Astrocyte (in vitro differentiated cells and primary cell): ENCODE measurements at regions not wholly inside any gene's neighbourhood (a gene's known extent, or its start where the extent isn't known, plus 50 kb on each side); places are given as distances from the start of the nearest gene placed in this dataset.

ENCODE experiments used
- DNase-seq: peaks from one replicate; pipeline ENCODE4 v3.0.0-alpha.2; 2010; ENCODE audit warnings: low read depth
- FAIRE-seq: peaks from 2 replicates; lab custom pipeline; 2011; peaks lifted over from hg19 to GRCh38; lab: Jason Lieb, UNC
- H2AFZ ChIP-seq: 2 replicates; pipeline ENCODE4 v1.6.0; 2012; ENCODE audit warnings: low read depth, low read length, inconsistent platforms
- H3K27ac ChIP-seq: 2 replicates; pipeline ENCODE4 v1.5.1; 2011; ENCODE audit warnings: low read depth, low read length, inconsistent platforms
- H3K27me3 ChIP-seq: 2 replicates; pipeline ENCODE4 v1.6.0; 2011; ENCODE audit warnings: low read length, inconsistent platforms; ENCODE audit not compliant: insufficient read depth
- H3K36me3 ChIP-seq: 2 replicates; pipeline ENCODE4 v1.5.1; 2011; ENCODE audit warnings: low read length, inconsistent platforms; ENCODE audit not compliant: insufficient read depth
- H3K4me1 ChIP-seq: 2 replicates; pipeline ENCODE4 v1.5.1; 2011; ENCODE audit warnings: low read length, inconsistent platforms; ENCODE audit not compliant: insufficient read depth
- H3K4me2 ChIP-seq: 2 replicates; pipeline ENCODE4 v1.6.0; 2012; ENCODE audit warnings: low read length, inconsistent platforms
- H3K4me3 ChIP-seq: 2 replicates; pipeline ENCODE4 v1.5.1; 2011; ENCODE audit warnings: low read depth, mild to moderate bottlenecking, low read length, inconsistent platforms; ENCODE audit not compliant: insufficient read depth
- H3K79me2 ChIP-seq: 2 replicates; pipeline ENCODE4 v1.6.0; 2012; ENCODE audit warnings: mild to moderate bottlenecking, low read length, inconsistent platforms; ENCODE audit not compliant: insufficient read depth
- H3K9ac ChIP-seq: 2 replicates; pipeline ENCODE4 v1.6.0; 2012; ENCODE audit warnings: mild to moderate bottlenecking, low read length, inconsistent platforms
- H3K9me3 ChIP-seq: 2 replicates; pipeline ENCODE4 v1.5.1; 2012; ENCODE audit warnings: low read depth, mild to moderate bottlenecking, low read length, inconsistent platforms; ENCODE audit not compliant: insufficient read depth
- H4K20me1 ChIP-seq: 2 replicates; pipeline ENCODE4 v1.6.0; 2012; ENCODE audit warnings: low read length, inconsistent platforms; ENCODE audit not compliant: insufficient read depth
- H3K27ac Mint-ChIP-seq: one replicate; pipeline ENCODE4 v1.8.0; 2021; ENCODE audit warnings: mild to moderate bottlenecking, mixed read lengths; ENCODE audit not compliant: unreplicated experiment
- H3K27me3 Mint-ChIP-seq: one replicate; pipeline ENCODE4 v1.8.0; 2021; ENCODE audit warnings: low read depth, mixed read lengths; ENCODE audit not compliant: unreplicated experiment
- H3K36me3 Mint-ChIP-seq: one replicate; pipeline ENCODE4 v1.8.0; 2021; ENCODE audit warnings: low read depth, mixed read lengths; ENCODE audit not compliant: unreplicated experiment
- H3K4me1 Mint-ChIP-seq: one replicate; pipeline ENCODE4 v1.8.0; 2021; ENCODE audit warnings: low read depth, mixed read lengths; ENCODE audit not compliant: unreplicated experiment
- H3K4me3 Mint-ChIP-seq: one replicate; pipeline ENCODE4 v1.8.0; 2021; ENCODE audit warnings: mild to moderate bottlenecking, moderate library complexity, mixed read lengths; ENCODE audit not compliant: unreplicated experiment
- H3K9me3 Mint-ChIP-seq: one replicate; pipeline ENCODE4 v1.8.0; 2021; ENCODE audit warnings: mild to moderate bottlenecking, mixed read lengths; ENCODE audit not compliant: unreplicated experiment
- CTCF ChIP-seq: IDR thresholded peaks from 2 replicates; pipeline ENCODE4 v1.5.1; 2011; ENCODE audit warnings: low read depth, mild to moderate bottlenecking, inconsistent platforms, low read length, moderate library complexity; ENCODE audit not compliant: insufficient read depth
- EZH2 ChIP-seq: IDR thresholded peaks from 2 replicates; pipeline ENCODE4 v1.6.1; 2012; ENCODE audit warnings: mild to moderate bottlenecking, low read length, inconsistent platforms; ENCODE audit not compliant: insufficient read depth

GRCh38 chr9:74236857-74237256 is 260.3 kb upstream of the RORB start:
- Histone ChIP-seq H3K27me3 (no peaks in the 10 kb centered on the region), H3K9ac (no peak overlapping the region), H3K4me2 (no peak overlapping the region), H3K4me1 (no peaks in the 10 kb centered on the region), H3K79me2 (no peaks in the 10 kb centered on the region), H3K27ac (no peak overlapping the region), H3K4me3 (no peak overlapping the region), H3K9me3 (no peaks in the 10 kb centered on the region), H4K20me1 (no peaks in the 10 kb centered on the region), H2AFZ (no peak overlapping the region), H3K36me3 (no peaks in the 10 kb centered on the region)
- peaks cover 1% of the 10 kb centered on the region for H3K4me1 Mint-ChIP-seq
- FAIRE-seq = no peak
- H3K4me3 Mint-ChIP-seq = no peak overlapping the region
- H3K36me3 Mint-ChIP-seq = no peaks in the 10 kb centered on the region
- no peaks in the 10 kb centered on the region for H3K27me3 Mint-ChIP-seq
- TF ChIP-seq EZH2 (no peak), CTCF (no peak)
- H3K27ac Mint-ChIP-seq = no peak overlapping the region
- DNase-seq = no peak
- peaks cover 7% of the 10 kb centered on the region for H3K9me3 Mint-ChIP-seq

- no peaks in the 10 kb centered on the region for H3K36me3 Mint-ChIP-seq
- H3K4me3 Mint-ChIP-seq = no peak overlapping the region
- H3K36me3 ChIP-seq = no peaks in the 10 kb centered on the region
- H3K4me1 Mint-ChIP-seq = no peaks in the 10 kb centered on the region
- TF ChIP-seq EZH2 (no peak), CTCF (no peak)
- FAIRE-seq (no peak), DNase-seq (no peak)
- no peak overlapping the region for H3K9ac ChIP-seq
- no peaks in the 10 kb centered on the region for H3K79me2 ChIP-seq
- no peaks in the 10 kb centered on the region for H3K9me3 Mint-ChIP-seq
- H3K27ac Mint-ChIP-seq = no peak overlapping the region
- no peaks in the 10 kb centered on the region for H3K9me3 ChIP-seq
- H3K27me3 Mint-ChIP-seq = no peaks in the 10 kb centered on the region
- no peaks in the 10 kb centered on the region for H4K20me1 ChIP-seq
- no peaks in the 10 kb centered on the region for H3K4me1 ChIP-seq
- no peak overlapping the region for H3K4me3 ChIP-seq
- H2AFZ ChIP-seq = no peak overlapping the region
- no peaks in the 10 kb centered on the region for H3K27me3 ChIP-seq
- H3K27ac ChIP-seq = no peak overlapping the region
- no peak overlapping the region for H3K4me2 ChIP-seq
These were observed 251.2 kb upstream of the RORB start for GRCh38 chr9:74245866-74246497.

- H3K4me3 ChIP-seq = no peak overlapping the region
- TF ChIP-seq EZH2 (no peak), CTCF (no peak)
- no peaks in the 10 kb centered on the region for H3K27me3 Mint-ChIP-seq
- no peaks in the 10 kb centered on the region for H3K36me3 ChIP-seq
- H3K27ac Mint-ChIP-seq = no peak overlapping the region
- H3K79me2 ChIP-seq = no peaks in the 10 kb centered on the region
- H3K36me3 Mint-ChIP-seq = no peaks in the 10 kb centered on the region
- H3K4me2 ChIP-seq = no peak overlapping the region
- FAIRE-seq (no peak), DNase-seq (no peak)
- H3K27me3 ChIP-seq = no peaks in the 10 kb centered on the region
- no peaks in the 10 kb centered on the region for H4K20me1 ChIP-seq
- H3K9ac ChIP-seq = no peak overlapping the region
- no peaks in the 10 kb centered on the region for H3K9me3 Mint-ChIP-seq
- H3K4me1 Mint-ChIP-seq = no peaks in the 10 kb centered on the region
- no peak overlapping the region for H3K27ac ChIP-seq
- no peaks in the 10 kb centered on the region for H3K9me3 ChIP-seq
- H2AFZ ChIP-seq = no peak overlapping the region
- H3K4me3 Mint-ChIP-seq = no peak overlapping the region
- no peaks in the 10 kb centered on the region for H3K4me1 ChIP-seq
These were observed 241.6 kb upstream of the RORB start for GRCh38 chr9:74255489-74255984.
